GM23338 (cell line): ENCODE measurements at regions not wholly inside any gene's neighbourhood (a gene's known extent, or its start where the extent isn't known, plus 50 kb on each side); places are given as distances from the start of the nearest gene placed in this dataset.

ENCODE experiments used
- CREB1 ChIP-seq: fragments of 250-450 bp; sonication (Bioruptor Pico); IDR thresholded peaks from 2 replicates; pipeline ENCODE4 v1.5.0; 2020; ENCODE audit warnings: low read depth, mild to moderate bottlenecking, moderate library complexity
- CTCF ChIP-seq, 2 experiments: fragments of 200-600 bp in 1 of 2; sonication (generic) in 1 of 2; conservative IDR thresholded peaks; 2 replicates each; pipeline versions ENCODE4 v1.5.1 to v1.6.1; 2016 to 2017; ENCODE audit warnings: antibody characterized with exemption in 2 of 2, low read depth in 2 of 2, mild to moderate bottlenecking in 2 of 2, moderate library complexity in 1 of 2
- EZH2 ChIP-seq: fragments of 200-600 bp; sonication (generic); IDR thresholded peaks from one replicate; pipeline ENCODE4 v1.8.0; 2017; ENCODE audit warnings: antibody characterized with exemption, mild to moderate bottlenecking, low read depth; ENCODE audit not compliant: unreplicated experiment
- EZH2phosphoT487 ChIP-seq: fragments of 200-600 bp; sonication (generic); IDR thresholded peaks from one replicate; pipeline ENCODE4 v1.8.1; 2018; ENCODE audit warnings: antibody characterized with exemption; ENCODE audit not compliant: unreplicated experiment
- JUNB ChIP-seq: IDR thresholded peaks from one replicate; pipeline ENCODE4 v1.6.1; 2016; ENCODE audit warnings: antibody characterized with exemption; ENCODE audit not compliant: unreplicated experiment
- POLR2AphosphoS5 ChIP-seq: IDR thresholded peaks from 2 replicates; pipeline ENCODE4 v1.6.1; 2016; ENCODE audit warnings: antibody characterized with exemption, low read depth
- TF ChIP-seq, protein P1 (sequence below): IDR thresholded peaks from one replicate; pipeline ENCODE4 v1.6.1; 2018; ENCODE audit warnings: antibody characterized with exemption; ENCODE audit not compliant: unreplicated experiment
- TF ChIP-seq, protein P2 (sequence below): IDR thresholded peaks from 2 replicates; pipeline ENCODE4 v1.6.1; 2016; ENCODE audit warnings: antibody characterized with exemption

- TF ChIP-seq CTCF (conservative IDR thresholded peaks at IDR 0.05; ENCODE audit: low read depth in 2 of 2) (no peak), EZH2phosphoT487 (no peak), CREB1 (CRISPR knock-in tag) (no peak), POLR2AphosphoS5 (no peak), EZH2 (no peak), JUNB (no peak)
- TF ChIP-seq, protein P1, sequence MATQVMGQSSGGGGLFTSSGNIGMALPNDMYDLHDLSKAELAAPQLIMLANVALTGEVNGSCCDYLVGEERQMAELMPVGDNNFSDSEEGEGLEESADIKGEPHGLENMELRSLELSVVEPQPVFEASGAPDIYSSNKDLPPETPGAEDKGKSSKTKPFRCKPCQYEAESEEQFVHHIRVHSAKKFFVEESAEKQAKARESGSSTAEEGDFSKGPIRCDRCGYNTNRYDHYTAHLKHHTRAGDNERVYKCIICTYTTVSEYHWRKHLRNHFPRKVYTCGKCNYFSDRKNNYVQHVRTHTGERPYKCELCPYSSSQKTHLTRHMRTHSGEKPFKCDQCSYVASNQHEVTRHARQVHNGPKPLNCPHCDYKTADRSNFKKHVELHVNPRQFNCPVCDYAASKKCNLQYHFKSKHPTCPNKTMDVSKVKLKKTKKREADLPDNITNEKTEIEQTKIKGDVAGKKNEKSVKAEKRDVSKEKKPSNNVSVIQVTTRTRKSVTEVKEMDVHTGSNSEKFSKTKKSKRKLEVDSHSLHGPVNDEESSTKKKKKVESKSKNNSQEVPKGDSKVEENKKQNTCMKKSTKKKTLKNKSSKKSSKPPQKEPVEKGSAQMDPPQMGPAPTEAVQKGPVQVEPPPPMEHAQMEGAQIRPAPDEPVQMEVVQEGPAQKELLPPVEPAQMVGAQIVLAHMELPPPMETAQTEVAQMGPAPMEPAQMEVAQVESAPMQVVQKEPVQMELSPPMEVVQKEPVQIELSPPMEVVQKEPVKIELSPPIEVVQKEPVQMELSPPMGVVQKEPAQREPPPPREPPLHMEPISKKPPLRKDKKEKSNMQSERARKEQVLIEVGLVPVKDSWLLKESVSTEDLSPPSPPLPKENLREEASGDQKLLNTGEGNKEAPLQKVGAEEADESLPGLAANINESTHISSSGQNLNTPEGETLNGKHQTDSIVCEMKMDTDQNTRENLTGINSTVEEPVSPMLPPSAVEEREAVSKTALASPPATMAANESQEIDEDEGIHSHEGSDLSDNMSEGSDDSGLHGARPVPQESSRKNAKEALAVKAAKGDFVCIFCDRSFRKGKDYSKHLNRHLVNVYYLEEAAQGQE: no peak
- TF ChIP-seq, protein P2, sequence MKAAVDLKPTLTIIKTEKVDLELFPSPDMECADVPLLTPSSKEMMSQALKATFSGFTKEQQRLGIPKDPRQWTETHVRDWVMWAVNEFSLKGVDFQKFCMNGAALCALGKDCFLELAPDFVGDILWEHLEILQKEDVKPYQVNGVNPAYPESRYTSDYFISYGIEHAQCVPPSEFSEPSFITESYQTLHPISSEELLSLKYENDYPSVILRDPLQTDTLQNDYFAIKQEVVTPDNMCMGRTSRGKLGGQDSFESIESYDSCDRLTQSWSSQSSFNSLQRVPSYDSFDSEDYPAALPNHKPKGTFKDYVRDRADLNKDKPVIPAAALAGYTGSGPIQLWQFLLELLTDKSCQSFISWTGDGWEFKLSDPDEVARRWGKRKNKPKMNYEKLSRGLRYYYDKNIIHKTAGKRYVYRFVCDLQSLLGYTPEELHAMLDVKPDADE: no peak
These were observed 166.4 kb downstream of the AKAIN1 start for GRCh38 chr18:5030636-5031035.
